GM21381 (cell line): ENCODE measurements at regions not wholly inside any gene's neighbourhood (a gene's known extent, or its start where the extent isn't known, plus 50 kb on each side); places are given as distances from the start of the nearest gene placed in this dataset.
"Not testable (repeated sequence)": the region's sequence is repeated elsewhere in the genome, so short reads cannot be mapped to it uniquely, and the experiment has no call there.

Source experiments
- ATAC-seq: cut with Tn5 transposase; IDR thresholded peaks from one replicate; pipeline ENCODE4 v1.9.1; 2021; ENCODE audit warnings: mild to moderate bottlenecking, moderate library complexity; ENCODE audit not compliant: unreplicated experiment

DNA sequence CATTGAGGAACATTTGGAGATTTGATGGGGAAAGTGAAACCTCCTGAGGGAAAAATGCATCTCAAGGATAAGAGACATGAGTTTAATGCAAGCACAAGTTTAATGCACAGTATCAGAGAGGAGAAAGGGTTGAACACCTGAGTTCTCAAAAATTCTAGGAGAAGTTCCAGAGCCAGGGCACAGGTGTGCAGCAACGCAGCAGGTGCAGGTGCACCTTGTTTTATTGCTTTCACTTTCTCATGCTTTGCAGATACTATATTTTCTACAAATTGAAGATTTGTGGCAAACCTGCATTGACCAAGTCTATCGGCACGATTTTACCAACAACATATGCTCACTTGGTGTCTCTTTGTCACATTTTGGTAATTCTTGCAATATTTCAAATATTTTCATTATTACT is 267.6 kb upstream of the HNRNPA3 start:
- ATAC-seq = no peak

GRCh38 chr2:176947754-176948153 is 264.8 kb upstream of the HNRNPA3 start:
- ATAC-seq = no peak

GRCh38 chr2:176951218-176951617 is 261.4 kb upstream of the HNRNPA3 start:
- not testable (repeated sequence) for ATAC-seq

DNA sequence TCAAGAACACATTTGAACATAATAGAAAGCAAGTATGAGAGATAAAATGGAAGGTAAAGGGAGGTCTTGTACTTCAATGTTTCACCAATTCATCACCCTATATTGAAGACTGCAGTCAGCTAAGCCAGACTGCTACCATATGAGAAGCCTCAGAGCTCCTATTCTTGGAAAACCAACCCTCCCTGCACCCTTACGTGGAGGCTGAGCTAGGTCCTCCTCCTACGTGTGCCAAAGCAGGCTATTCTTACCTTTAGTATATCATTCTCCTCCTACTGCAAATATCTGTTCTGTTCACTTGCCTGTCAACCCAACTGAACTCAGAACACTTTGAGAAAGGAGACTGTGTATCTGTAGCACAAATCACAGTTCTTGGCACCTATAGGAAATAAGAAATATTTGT is 255.8 kb upstream of the HNRNPA3 start:
- ATAC-seq = no peak

- no peak for ATAC-seq
Measured at GRCh38 chr2:176959614-176960013, 253.0 kb upstream of the HNRNPA3 start.

DNA sequence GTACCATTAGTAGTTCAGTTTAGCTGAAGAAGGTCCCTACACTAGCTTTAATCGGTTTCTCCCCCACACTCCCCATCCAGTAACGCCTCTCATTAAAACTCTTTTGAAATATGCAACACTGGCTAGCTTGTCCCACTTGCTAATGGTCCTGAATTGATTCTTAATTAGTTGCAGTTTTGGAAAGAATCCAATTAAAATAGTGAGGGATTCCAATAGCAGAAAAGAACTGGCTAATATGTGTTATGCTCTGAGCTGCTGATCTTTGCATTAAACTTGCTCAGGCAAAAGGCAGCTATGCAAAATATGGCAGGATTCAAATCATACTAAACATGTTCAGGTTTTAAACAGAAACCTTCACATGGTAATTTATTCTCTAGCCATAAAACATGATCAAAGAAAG is 252.5 kb upstream of the HNRNPA3 start:
- ATAC-seq = no peak

GRCh38 chr2:176960736-176961520 is 251.7 kb upstream of the HNRNPA3 start:
- ATAC-seq = no peak

- ATAC-seq = no peak
Measured at GRCh38 chr2:176961775-176962619, 250.6 kb upstream of the HNRNPA3 start.

DNA sequence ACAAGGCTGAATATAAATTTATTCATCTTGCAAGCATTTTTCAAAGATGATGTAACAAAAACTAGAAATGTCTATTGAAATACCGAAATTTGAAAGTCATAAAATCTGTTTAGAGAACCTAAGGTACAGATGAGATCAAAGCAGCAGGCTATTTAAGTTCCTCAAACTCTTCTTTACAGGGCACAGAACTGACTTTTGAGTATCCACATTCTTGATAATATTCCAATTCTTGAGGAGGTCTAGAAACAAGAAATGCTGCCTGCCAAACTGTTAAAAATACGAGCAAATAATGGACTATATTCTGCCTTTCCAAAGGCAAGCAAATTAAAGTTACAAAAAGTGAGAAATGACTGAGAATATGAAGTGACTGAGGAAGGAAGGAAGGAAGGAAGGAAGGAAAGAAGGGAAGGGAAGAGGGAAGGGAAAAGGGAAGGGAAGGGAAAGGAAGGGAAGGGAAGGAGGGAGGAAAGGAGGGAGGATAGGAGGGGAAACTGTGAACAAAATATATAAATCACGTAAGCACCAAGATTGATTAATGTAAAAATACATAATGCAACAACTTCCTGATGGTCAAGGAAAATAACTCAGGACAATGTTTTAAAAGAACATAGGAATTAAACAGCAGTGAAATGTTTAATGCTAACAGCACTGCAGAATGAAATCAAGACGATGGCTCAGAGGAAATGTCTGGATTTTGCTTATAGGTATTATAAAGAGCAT is 248.9 kb upstream of the HNRNPA3 start:
- ATAC-seq = no peak

DNA sequence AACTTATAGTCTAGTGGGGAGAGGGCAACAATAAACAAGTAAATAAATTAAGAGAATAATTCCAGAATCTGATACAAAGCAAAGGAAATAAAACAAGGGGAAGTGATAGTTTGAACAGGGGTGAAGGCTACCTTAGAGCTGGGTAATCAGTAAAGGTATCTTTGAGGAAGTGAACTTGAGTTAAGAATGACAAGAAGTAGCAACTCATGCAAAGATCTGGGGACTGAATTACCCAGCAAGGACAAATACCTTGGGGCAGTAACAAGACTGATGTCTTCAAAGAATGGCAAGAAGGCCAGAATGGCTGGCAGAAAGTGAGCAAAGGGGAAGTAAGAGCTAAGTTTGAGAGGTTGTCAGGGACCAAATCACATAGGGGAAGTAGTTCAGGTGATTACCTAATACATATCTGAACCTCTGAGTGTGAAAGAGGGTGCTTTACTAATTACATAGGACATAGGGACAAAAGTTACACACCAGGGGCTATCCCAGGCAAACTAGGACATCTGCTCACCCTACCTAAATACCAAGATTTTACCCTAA is 244.6 kb upstream of the HNRNPA3 start:
- no peak for ATAC-seq

DNA sequence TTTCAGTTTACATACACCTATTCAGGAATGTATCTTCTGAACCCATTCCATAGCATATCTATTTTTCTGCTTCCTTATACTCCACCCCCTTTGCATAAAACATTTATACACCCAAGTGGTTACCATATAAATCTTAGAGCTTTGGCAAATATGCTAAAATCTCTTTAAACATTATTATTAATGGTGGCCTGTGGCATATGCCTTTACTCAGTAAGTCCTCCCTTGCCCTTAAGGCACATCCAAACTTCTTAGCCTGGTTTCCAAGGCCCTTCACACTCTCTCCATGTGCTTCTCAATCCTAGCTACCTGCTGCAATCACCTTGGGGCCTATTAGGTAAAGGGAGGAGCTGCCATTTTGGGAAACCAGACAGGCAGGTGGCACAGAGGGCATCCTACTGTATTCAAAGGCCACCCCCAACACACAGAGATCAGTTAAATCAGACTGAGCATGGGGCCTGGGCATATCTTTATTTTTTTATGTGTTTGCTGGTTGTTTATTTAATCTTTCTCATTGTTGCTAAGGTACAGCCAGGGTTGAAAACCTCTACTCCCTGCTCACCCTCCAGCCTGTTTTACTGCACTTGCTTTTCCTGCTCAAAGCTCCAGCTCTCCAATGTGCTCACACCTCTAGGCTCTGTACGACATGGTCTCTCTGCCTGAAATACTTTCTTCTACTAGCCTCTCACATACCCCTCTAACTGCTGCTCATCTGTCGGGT is 242.8 kb upstream of the HNRNPA3 start:
- ATAC-seq = no peak

DNA sequence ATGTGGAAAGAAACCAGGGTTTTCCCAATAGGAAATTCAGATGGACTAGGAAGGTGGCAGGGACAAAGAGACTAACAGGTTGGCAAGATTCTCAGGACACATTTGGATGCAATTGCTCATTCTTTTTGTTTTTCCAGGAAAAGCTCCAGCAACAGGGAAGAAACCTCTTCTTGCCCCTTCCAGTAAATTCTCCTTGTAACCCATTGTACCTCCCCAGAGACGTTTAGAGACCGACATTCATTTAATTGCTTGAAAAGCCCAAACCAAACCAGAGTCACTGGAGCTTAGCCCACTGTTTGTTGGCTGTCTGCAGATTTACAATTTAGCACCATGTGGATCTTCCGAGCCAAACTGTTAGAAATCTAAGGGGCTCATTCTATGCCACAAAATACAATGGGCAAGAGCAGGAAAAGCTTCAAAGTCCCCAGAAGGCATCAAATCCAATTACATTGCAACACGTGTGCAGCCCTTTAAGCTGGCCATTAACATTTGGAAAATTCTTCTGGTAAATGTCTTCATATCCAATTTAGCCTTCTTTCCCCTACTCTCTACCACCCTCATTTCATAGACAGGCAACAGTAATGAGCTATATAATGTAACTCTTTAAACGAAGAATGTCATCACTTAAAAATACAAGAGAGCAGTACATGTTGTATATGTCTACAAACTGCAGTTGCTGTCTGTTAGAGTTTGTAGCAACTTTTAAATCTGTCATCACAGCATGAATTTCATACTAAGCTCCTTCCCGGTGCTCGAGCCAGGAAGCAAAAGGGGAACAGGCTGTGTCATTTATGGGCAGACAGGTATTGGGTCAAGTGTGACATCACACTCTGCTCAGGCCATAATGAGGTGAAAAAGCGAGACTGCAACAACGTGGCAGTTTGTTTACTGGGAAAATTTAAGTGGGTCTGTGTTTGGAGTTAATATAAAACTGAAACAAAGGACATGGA is 235.6 kb upstream of the HNRNPA3 start:
- no peak for ATAC-seq

DNA sequence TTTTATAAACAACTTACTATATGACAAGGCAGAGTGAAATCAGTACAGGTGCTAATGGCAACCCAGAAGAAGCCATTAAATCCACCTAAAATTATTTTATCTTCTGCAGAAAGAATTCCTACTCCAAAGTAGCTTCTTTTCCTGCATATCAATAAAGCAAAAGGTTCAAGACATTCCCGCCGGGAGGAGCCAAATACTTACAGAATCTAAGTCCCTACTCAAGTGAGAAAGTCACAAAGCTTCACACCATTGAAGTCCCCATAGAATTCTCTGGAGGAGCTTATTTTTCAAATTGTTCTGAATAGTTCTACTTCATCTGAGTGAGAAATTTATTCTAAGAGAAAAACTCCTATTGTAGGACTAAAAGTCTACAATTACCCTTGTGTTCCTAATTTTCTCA is 233.7 kb upstream of the HNRNPA3 start:
- ATAC-seq = no peak

DNA sequence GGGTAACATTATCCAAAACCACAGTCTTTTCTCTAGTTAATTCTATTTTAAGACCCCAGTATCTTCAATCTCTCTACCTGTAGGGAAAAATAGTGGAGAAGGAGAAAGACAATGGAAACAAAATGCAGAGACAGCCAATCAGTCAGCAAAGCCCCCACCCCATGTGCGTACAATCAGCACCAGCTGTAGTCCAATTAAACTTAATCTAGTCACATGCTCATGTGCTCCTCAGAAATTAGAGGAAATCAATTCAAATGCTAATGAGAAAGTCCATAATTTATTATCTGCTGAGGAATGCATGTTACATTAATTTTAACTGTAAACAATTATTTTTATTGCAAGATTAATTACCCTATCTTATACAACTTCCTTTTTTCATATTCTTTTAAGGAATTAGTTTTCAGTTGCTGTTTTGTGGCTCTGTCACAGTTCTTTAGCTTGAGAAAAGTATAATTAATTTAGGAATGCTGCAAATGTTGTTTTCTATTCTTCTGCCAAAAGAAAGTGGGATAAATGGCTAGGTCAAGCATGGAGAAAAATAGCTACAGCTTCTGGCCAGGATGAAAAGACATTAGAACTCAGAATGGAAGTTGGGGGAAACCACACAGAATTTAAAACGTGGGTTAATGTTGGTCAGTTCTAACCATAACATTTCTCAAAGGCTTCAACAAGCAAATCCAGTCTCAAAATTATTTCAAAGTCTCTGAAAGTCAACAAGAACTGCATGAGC is 232.4 kb upstream of the HNRNPA3 start:
- ATAC-seq = no peak

DNA sequence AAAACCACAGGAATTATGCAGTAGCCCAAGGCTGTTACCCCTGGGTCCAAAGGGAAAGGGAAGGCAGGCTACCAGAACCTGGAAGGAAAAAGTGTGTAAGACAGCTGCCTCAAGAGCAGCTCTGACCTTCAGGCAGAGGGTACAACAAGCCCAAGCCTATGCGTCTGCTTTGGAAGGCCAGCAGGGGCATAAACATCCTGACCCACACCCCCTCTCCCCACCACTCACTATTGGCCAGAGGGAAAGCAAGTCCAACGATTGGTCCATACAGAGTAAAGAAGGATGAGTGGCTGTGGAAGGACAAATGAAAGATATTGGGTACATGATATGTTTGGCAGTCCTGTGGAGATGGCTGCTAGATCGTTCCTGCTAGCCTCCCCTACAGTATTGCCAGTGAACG is 227.6 kb upstream of the HNRNPA3 start:
- no peak for ATAC-seq

- no peak for ATAC-seq
Measured at GRCh38 chr2:176985871-176986270, 226.7 kb upstream of the HNRNPA3 start.

DNA sequence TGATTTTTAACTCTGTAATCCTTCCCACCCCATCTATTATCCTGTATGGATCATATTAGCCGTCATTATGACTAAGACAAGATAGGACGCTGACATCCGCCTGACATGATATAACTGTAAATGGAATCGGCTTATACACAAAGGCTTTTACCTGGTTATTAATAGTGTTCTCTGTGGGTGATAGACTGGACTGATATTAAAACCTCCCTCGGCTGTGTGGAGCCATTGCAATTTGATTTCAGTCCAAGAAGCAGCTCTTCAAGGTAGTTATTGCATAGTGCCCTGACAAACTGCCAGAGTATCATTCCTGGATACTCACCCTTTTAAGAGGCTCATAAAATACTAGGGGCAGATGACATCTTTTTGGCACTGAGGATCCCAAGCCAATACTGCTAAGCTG is 226.1 kb upstream of the HNRNPA3 start:
- ATAC-seq = no peak

DNA sequence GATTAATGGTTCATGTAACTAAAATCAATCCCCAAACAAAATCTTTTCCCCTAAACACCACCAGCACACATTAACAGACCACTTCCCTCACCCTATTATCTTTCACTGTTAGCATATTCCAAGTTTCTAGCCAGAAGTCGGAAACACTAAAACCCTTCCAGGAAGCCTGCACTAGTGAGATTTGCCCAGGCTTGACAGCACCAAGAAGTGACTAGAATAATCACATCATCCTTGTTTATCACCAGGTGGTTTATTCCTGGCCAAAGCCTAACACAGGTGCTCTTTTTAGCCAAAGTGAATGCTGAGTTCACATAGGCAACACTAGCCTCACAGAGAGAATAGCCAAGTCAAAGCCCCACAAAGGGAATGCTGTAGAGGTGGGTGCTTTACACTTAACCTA is 221.2 kb upstream of the HNRNPA3 start:
- no peak for ATAC-seq
